Central memory CD8-positive, alpha-beta T cell (primary cell): ENCODE measurements at regions not wholly inside any gene's neighbourhood (a gene's known extent, or its start where the extent isn't known, plus 50 kb on each side); places are given as distances from the start of the nearest gene placed in this dataset.

Source experiments
- ATAC-seq: fragments of 150-1000 bp; cut with Tn5 transposase; replicated peaks from 2 replicates; pipeline ENCODE4 v1.10.0; 2022; ENCODE audit warnings: mild to moderate bottlenecking, moderate FRiP score, moderate number of reproducible peaks; ENCODE audit not compliant: poor library complexity, severe bottlenecking; ENCODE audit errors: extremely low read depth
- DNase-seq, 2 donors: peaks; one replicate each; pipeline ENCODE4 v3.0.0; 2021; ENCODE audit warnings: low spot score in 2 of 2
- H3K27ac Mint-ChIP-seq: one replicate; pipeline ENCODE4 v1.8.0; 2022; ENCODE audit warnings: low read depth, mild to moderate bottlenecking, moderate library complexity, mixed read lengths
- H3K27me3 Mint-ChIP-seq: one replicate; pipeline ENCODE4 v1.8.0; 2022; ENCODE audit warnings: mixed read lengths
- H3K36me3 Mint-ChIP-seq: one replicate; pipeline ENCODE4 v1.8.0; 2022; ENCODE audit warnings: mild to moderate bottlenecking, moderate library complexity, mixed read lengths; ENCODE audit not compliant: insufficient read depth
- H3K4me1 Mint-ChIP-seq: one replicate; pipeline ENCODE4 v1.8.0; 2022; ENCODE audit warnings: mixed read lengths
- H3K4me3 Mint-ChIP-seq: one replicate; pipeline ENCODE4 v1.8.0; 2022; ENCODE audit warnings: mild to moderate bottlenecking, moderate library complexity, mixed read lengths
- H3K9me3 Mint-ChIP-seq: one replicate; pipeline ENCODE4 v1.8.0; 2022; ENCODE audit warnings: mixed read lengths

GRCh38 chr3:144390786-144391185 lies 419.2 kb downstream of the DIPK2A start:
- DNase-seq (no peak), ATAC-seq (no peak)
- H3K4me1 Mint-ChIP-seq: no peaks in the 10 kb centered on the region
- H3K27ac Mint-ChIP-seq: no peak overlapping the region
- H3K9me3 Mint-ChIP-seq: no peaks in the 10 kb centered on the region
- peaks cover 2% of the 10 kb centered on the region for H3K36me3 Mint-ChIP-seq
- H3K27me3 Mint-ChIP-seq: no peaks in the 10 kb centered on the region
- no peak overlapping the region for H3K4me3 Mint-ChIP-seq

GRCh38 chr3:144391236-144391635 lies 419.6 kb downstream of the DIPK2A start:
- H3K9me3 Mint-ChIP-seq: peaks cover under 1% of the 10 kb centered on the region
- peaks cover 2% of the 10 kb centered on the region for H3K36me3 Mint-ChIP-seq
- H3K4me3 Mint-ChIP-seq: no peak overlapping the region
- H3K27ac Mint-ChIP-seq: no peak overlapping the region
- ATAC-seq: no peak
- no peaks in the 10 kb centered on the region for H3K27me3 Mint-ChIP-seq
- H3K4me1 Mint-ChIP-seq: no peaks in the 10 kb centered on the region
- DNase-seq: no peak

GRCh38 chr3:144394032-144394431 lies 422.4 kb downstream of the DIPK2A start:
- Mint-ChIP-seq H3K4me1 (no peaks in the 10 kb centered on the region), H3K36me3 (no peaks in the 10 kb centered on the region), H3K27ac (no peak overlapping the region), H3K9me3 (peaks cover 8% of the 10 kb centered on the region), H3K4me3 (no peak overlapping the region), H3K27me3 (no peaks in the 10 kb centered on the region)
- DNase-seq (no peak), ATAC-seq (no peak)

- H3K4me1 Mint-ChIP-seq: no peaks in the 10 kb centered on the region
- no peaks in the 10 kb centered on the region for H3K36me3 Mint-ChIP-seq
- H3K4me3 Mint-ChIP-seq: no peak overlapping the region
- H3K9me3 Mint-ChIP-seq: peaks cover 16% of the 10 kb centered on the region
- no peak for ATAC-seq
- H3K27ac Mint-ChIP-seq: no peak overlapping the region
- no peak for DNase-seq
- no peaks in the 10 kb centered on the region for H3K27me3 Mint-ChIP-seq
Observed at GRCh38 chr3:144402430-144402829, 430.8 kb downstream of the DIPK2A start.

GRCh38 chr3:144403040-144403457 lies 431.4 kb downstream of the DIPK2A start:
- no peak for DNase-seq
- Mint-ChIP-seq H3K27me3 (no peaks in the 10 kb centered on the region), H3K9me3 (peaks cover 16% of the 10 kb centered on the region), H3K4me1 (no peaks in the 10 kb centered on the region), H3K27ac (no peak overlapping the region), H3K4me3 (no peak overlapping the region), H3K36me3 (no peaks in the 10 kb centered on the region)
- ATAC-seq: no peak

- Mint-ChIP-seq H3K27ac (no peak overlapping the region), H3K4me1 (no peaks in the 10 kb centered on the region), H3K36me3 (no peaks in the 10 kb centered on the region), H3K4me3 (no peak overlapping the region), H3K27me3 (no peaks in the 10 kb centered on the region), H3K9me3 (peaks cover 6% of the 10 kb centered on the region)
- DNase-seq (no peak), ATAC-seq (no peak)
Observed at GRCh38 chr3:144407335-144407734, 435.7 kb downstream of the DIPK2A start.

GRCh38 chr3:144409319-144409718 lies 437.7 kb downstream of the DIPK2A start:
- H3K4me3 Mint-ChIP-seq: no peak overlapping the region
- ATAC-seq (no peak), DNase-seq (no peak)
- H3K27ac Mint-ChIP-seq: no peak overlapping the region
- H3K27me3 Mint-ChIP-seq: no peaks in the 10 kb centered on the region
- H3K9me3 Mint-ChIP-seq: no peaks in the 10 kb centered on the region
- H3K4me1 Mint-ChIP-seq: no peaks in the 10 kb centered on the region
- no peaks in the 10 kb centered on the region for H3K36me3 Mint-ChIP-seq

- DNase-seq (no peak), ATAC-seq (no peak)
- no peak overlapping the region for H3K4me3 Mint-ChIP-seq
- H3K36me3 Mint-ChIP-seq: no peaks in the 10 kb centered on the region
- H3K9me3 Mint-ChIP-seq: no peaks in the 10 kb centered on the region
- H3K27me3 Mint-ChIP-seq: no peaks in the 10 kb centered on the region
- H3K27ac Mint-ChIP-seq: no peak overlapping the region
- no peaks in the 10 kb centered on the region for H3K4me1 Mint-ChIP-seq
Observed at GRCh38 chr3:144413068-144413467, 441.4 kb downstream of the DIPK2A start.

- Mint-ChIP-seq H3K9me3 (no peaks in the 10 kb centered on the region), H3K4me1 (no peaks in the 10 kb centered on the region), H3K4me3 (no peak overlapping the region), H3K27ac (no peak overlapping the region), H3K36me3 (no peaks in the 10 kb centered on the region), H3K27me3 (no peaks in the 10 kb centered on the region)
- DNase-seq (no peak), ATAC-seq (no peak)
Observed at GRCh38 chr3:144415492-144415891, 443.9 kb downstream of the DIPK2A start.

GRCh38 chr3:144424606-144425005 lies 453.0 kb downstream of the DIPK2A start:
- H3K9me3 Mint-ChIP-seq: no peaks in the 10 kb centered on the region
- H3K27me3 Mint-ChIP-seq: no peaks in the 10 kb centered on the region
- H3K36me3 Mint-ChIP-seq: no peaks in the 10 kb centered on the region

GRCh38 chr3:144426366-144426765 lies 454.7 kb downstream of the DIPK2A start:
- Mint-ChIP-seq H3K9me3 (no peaks in the 10 kb centered on the region), H3K27me3 (no peaks in the 10 kb centered on the region), H3K36me3 (no peaks in the 10 kb centered on the region), H3K27ac (no peak overlapping the region), H3K4me3 (no peak overlapping the region), H3K4me1 (no peaks in the 10 kb centered on the region)
- no peak for DNase-seq
- no peak for ATAC-seq

More at GRCh38 chr3:144424606-144425005, 453.0 kb downstream of the DIPK2A start:
- Mint-ChIP-seq H3K4me1 (no peaks in the 10 kb centered on the region), H3K4me3 (no peak overlapping the region), H3K27ac (no peak overlapping the region)
- ATAC-seq (no peak), DNase-seq (no peak)

GRCh38 chr3:144426967-144427366 lies 455.3 kb downstream of the DIPK2A start:
- DNase-seq (no peak), ATAC-seq (no peak)
- no peak overlapping the region for H3K4me3 Mint-ChIP-seq
- H3K27ac Mint-ChIP-seq: no peak overlapping the region
- H3K27me3 Mint-ChIP-seq: no peaks in the 10 kb centered on the region
- no peaks in the 10 kb centered on the region for H3K36me3 Mint-ChIP-seq
- no peaks in the 10 kb centered on the region for H3K9me3 Mint-ChIP-seq
- H3K4me1 Mint-ChIP-seq: no peaks in the 10 kb centered on the region

GRCh38 chr3:144429719-144430121 lies 458.1 kb downstream of the DIPK2A start:
- Mint-ChIP-seq H3K27ac (no peak overlapping the region), H3K36me3 (no peaks in the 10 kb centered on the region), H3K9me3 (no peaks in the 10 kb centered on the region), H3K4me1 (no peaks in the 10 kb centered on the region), H3K27me3 (no peaks in the 10 kb centered on the region), H3K4me3 (no peak overlapping the region)
- DNase-seq (no peak), ATAC-seq (peak; percentile 55)

GRCh38 chr3:144431134-144431533 lies 459.5 kb downstream of the DIPK2A start:
- Mint-ChIP-seq H3K4me3 (no peak overlapping the region), H3K36me3 (no peaks in the 10 kb centered on the region), H3K9me3 (no peaks in the 10 kb centered on the region), H3K27ac (no peak overlapping the region), H3K27me3 (no peaks in the 10 kb centered on the region), H3K4me1 (no peaks in the 10 kb centered on the region)
- ATAC-seq: no peak
- no peak for DNase-seq
